ENCODE measurements at regions not wholly inside any gene's neighbourhood (a gene's known extent, or its start where the extent isn't known, plus 50 kb on each side); places are given as distances from the start of the nearest gene placed in this dataset.

DNA sequence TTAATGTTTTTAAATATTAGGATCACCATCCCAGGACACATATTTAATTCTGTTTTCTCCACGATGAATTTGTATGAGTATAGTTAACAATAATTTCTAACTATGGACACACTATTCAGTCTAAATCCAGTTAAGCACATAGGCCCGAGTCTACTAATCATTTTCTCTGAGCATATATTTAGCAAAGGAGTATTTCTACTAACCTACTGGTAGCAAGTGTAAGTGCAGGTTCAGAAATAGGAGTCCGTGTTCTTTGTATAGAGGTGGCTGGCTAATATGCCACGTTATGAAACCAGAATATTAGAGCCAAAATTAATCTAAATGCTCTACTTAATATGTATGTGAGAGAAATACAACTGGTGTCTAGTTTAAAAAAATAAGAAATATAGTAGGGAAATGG lies 416.6 kb upstream of the NXPH2 start (continued):
- TF ChIP-seq, protein P1, sequence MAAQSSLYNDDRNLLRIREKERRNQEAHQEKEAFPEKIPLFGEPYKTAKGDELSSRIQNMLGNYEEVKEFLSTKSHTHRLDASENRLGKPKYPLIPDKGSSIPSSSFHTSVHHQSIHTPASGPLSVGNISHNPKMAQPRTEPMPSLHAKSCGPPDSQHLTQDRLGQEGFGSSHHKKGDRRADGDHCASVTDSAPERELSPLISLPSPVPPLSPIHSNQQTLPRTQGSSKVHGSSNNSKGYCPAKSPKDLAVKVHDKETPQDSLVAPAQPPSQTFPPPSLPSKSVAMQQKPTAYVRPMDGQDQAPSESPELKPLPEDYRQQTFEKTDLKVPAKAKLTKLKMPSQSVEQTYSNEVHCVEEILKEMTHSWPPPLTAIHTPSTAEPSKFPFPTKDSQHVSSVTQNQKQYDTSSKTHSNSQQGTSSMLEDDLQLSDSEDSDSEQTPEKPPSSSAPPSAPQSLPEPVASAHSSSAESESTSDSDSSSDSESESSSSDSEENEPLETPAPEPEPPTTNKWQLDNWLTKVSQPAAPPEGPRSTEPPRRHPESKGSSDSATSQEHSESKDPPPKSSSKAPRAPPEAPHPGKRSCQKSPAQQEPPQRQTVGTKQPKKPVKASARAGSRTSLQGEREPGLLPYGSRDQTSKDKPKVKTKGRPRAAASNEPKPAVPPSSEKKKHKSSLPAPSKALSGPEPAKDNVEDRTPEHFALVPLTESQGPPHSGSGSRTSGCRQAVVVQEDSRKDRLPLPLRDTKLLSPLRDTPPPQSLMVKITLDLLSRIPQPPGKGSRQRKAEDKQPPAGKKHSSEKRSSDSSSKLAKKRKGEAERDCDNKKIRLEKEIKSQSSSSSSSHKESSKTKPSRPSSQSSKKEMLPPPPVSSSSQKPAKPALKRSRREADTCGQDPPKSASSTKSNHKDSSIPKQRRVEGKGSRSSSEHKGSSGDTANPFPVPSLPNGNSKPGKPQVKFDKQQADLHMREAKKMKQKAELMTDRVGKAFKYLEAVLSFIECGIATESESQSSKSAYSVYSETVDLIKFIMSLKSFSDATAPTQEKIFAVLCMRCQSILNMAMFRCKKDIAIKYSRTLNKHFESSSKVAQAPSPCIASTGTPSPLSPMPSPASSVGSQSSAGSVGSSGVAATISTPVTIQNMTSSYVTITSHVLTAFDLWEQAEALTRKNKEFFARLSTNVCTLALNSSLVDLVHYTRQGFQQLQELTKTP (IDR thresholded peaks at IDR 0.05; ENCODE audit: low read depth in 1 of 2, partially characterized antibody in 2 of 2), result no peak

DNA sequence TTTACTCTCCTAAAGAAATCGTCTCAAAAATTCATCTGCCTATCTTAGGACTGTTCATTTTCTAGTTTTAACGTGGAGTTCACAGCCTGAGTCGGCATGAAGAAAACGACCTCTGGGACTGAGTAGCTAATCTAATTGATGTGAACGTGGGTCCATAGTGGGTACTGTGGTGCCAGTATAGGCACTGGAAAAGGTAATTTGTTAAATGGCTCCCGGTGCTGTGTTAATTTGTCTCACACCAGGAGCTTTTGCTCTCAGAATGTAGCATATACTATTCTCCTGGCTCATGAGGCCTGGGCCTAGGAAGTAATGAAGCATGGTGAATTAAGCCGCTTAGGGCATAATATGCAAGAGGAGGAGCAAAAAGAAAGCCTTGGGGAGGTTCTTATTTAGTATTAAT lies 414.4 kb upstream of the NXPH2 start:
- 1% methylated on average over 7 of the region's 7 CpGs for WGBS (ENCODE audit: insufficient coverage, low coverage, missing lambda C conversion rate)
- H3K4me2 ChIP-seq (ENCODE audit: insufficient read depth, low read length), result no peak overlapping the region
- no peaks in the 10 kb centered on the region for H3K27me3 ChIP-seq (ENCODE audit: control insufficient read depth in 2 of 2, insufficient read depth in 2 of 2, low read length in 2 of 2)
- DNase-seq (ENCODE audit: extremely low read depth in 1 of 4, low spot score in 3 of 4), result no peak
- H3K9ac ChIP-seq (ENCODE audit: insufficient read depth in 1 of 2, low read depth in 2 of 2, low read length in 2 of 2), result no peak overlapping the region
- no peaks in the 10 kb centered on the region for H4K20me1 ChIP-seq (replicated peaks; ENCODE audit: control insufficient read depth, insufficient read depth, low read length)
- no peak overlapping the region for H3K4me3 ChIP-seq
- H3K4me1 ChIP-seq (replicated peaks in 1 of 2; ENCODE audit: control insufficient read depth in 2 of 2, insufficient read depth in 2 of 2, low read length in 2 of 2), result no peaks in the 10 kb centered on the region
- CTCF ChIA-PET (ENCODE audit: low intra/inter-chr PET ratio), result no interaction called here
- no peaks in the 10 kb centered on the region for H3K9me1 ChIP-seq (ENCODE audit: control insufficient read depth, insufficient read depth, low read length)
- no peak overlapping the region for H2AFZ ChIP-seq (ENCODE audit: low read depth, low read length)
- ATAC-seq, result no peak
- FAIRE-seq, result no peak
- POLR2A ChIA-PET, result no interaction called here
- H3K79me2 ChIP-seq (ENCODE audit: control insufficient read depth, insufficient read depth, low read length), result no peaks in the 10 kb centered on the region
- intact Hi-C loops (cut with micrococcal nuclease) (no loop called here), in situ Hi-C loops (cut with MboI) (no loop called here)
- H3K36me3 ChIP-seq (ENCODE audit: control insufficient read depth, insufficient read depth, low read length), result no peaks in the 10 kb centered on the region
- H3K27ac ChIP-seq (ENCODE audit: extremely low read depth, low read depth, low read length), result no peak overlapping the region
- no TSS peak for BruUV-seq (replicated peaks)
- H3K9me3 ChIP-seq (replicated peaks; ENCODE audit: control insufficient read depth, insufficient read depth, low read depth, low read length), result no peaks in the 10 kb centered on the region
- TF ChIP-seq POLR2AphosphoS2 (IDR thresholded peaks at IDR 0.05; ENCODE audit: low read length), result no peak
- TF ChIP-seq, protein P2, sequence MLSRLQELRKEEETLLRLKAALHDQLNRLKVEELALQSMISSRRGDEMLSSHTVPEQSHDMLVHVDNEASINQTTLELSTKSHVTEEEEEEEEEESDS (CRISPR knock-in tag; IDR thresholded peaks at IDR 0.05), result no peak
- TF ChIP-seq, protein P3, sequence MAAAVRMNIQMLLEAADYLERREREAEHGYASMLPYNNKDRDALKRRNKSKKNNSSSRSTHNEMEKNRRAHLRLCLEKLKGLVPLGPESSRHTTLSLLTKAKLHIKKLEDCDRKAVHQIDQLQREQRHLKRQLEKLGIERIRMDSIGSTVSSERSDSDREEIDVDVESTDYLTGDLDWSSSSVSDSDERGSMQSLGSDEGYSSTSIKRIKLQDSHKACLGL (CRISPR knock-in tag; IDR thresholded peaks at IDR 0.05; ENCODE audit: borderline replicate concordance, poor library complexity, severe bottlenecking), result no peak
- no peak for TF ChIP-seq ZKSCAN1 (IDR thresholded peaks at IDR 0.05; ENCODE audit: low read depth, low read length)
- TF ChIP-seq, protein P4, sequence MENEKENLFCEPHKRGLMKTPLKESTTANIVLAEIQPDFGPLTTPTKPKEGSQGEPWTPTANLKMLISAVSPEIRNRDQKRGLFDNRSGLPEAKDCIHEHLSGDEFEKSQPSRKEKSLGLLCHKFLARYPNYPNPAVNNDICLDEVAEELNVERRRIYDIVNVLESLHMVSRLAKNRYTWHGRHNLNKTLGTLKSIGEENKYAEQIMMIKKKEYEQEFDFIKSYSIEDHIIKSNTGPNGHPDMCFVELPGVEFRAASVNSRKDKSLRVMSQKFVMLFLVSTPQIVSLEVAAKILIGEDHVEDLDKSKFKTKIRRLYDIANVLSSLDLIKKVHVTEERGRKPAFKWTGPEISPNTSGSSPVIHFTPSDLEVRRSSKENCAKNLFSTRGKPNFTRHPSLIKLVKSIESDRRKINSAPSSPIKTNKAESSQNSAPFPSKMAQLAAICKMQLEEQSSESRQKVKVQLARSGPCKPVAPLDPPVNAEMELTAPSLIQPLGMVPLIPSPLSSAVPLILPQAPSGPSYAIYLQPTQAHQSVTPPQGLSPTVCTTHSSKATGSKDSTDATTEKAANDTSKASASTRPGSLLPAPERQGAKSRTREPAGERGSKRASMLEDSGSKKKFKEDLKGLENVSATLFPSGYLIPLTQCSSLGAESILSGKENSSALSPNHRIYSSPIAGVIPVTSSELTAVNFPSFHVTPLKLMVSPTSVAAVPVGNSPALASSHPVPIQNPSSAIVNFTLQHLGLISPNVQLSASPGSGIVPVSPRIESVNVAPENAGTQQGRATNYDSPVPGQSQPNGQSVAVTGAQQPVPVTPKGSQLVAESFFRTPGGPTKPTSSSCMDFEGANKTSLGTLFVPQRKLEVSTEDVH (IDR thresholded peaks at IDR 0.05; ENCODE audit: low read depth, partially characterized antibody), result no peak
- no peak for TF ChIP-seq HMGN3 (IDR thresholded peaks at IDR 0.05; ENCODE audit: borderline replicate concordance, extremely low read depth, insufficient read length, low read depth, low read length)
